H9 (cell line): ENCODE measurements at regions not wholly inside any gene's neighbourhood (a gene's known extent, or its start where the extent isn't known, plus 50 kb on each side); places are given as distances from the start of the nearest gene placed in this dataset.

Experiments used
- DNase-seq: peaks from one replicate; pipeline ENCODE4 v3.0.0-alpha.2; 2017
- H2AFZ ChIP-seq: one replicate; pipeline ENCODE4 v1.6.1; 2013; ENCODE audit warnings: mild to moderate bottlenecking, low read length, control low read depth, moderate library complexity
- H2AK5ac ChIP-seq: 2 replicates; pipeline ENCODE4 v1.6.1; 2013; ENCODE audit warnings: low read length, control low read depth, mixed read lengths; ENCODE audit not compliant: insufficient read length
- H2BK120ac ChIP-seq: one replicate; pipeline ENCODE4 v1.6.1; 2013; ENCODE audit warnings: low read depth, mild to moderate bottlenecking, low read length, control low read depth, inconsistent platforms; ENCODE audit not compliant: poor library complexity, severe bottlenecking
- H2BK12ac ChIP-seq: 2 replicates; pipeline ENCODE4 v1.6.1; 2013; ENCODE audit warnings: low read length, control low read depth, mixed read lengths, low read depth; ENCODE audit not compliant: insufficient read length
- H2BK15ac ChIP-seq: 2 replicates; pipeline ENCODE4 v1.6.1; 2013; ENCODE audit warnings: low read depth, low read length, control low read depth
- H2BK20ac ChIP-seq: one replicate; pipeline ENCODE4 v1.6.1; 2013; ENCODE audit warnings: low read depth, mild to moderate bottlenecking, low read length, control low read depth, inconsistent platforms; ENCODE audit not compliant: poor library complexity, severe bottlenecking
- H2BK5ac ChIP-seq: 2 replicates; pipeline ENCODE4 v1.6.1; 2013; ENCODE audit warnings: low read length, control low read depth, mixed read lengths; ENCODE audit not compliant: insufficient read length
- H3K14ac ChIP-seq: 2 replicates; pipeline ENCODE4 v1.6.1; 2013; ENCODE audit warnings: low read length, control low read depth; ENCODE audit not compliant: insufficient read depth
- H3K18ac ChIP-seq: 2 replicates; pipeline ENCODE4 v1.6.1; 2013; ENCODE audit warnings: low read depth, mild to moderate bottlenecking, mixed read lengths, low read length, control low read depth; ENCODE audit not compliant: insufficient read length
- H3K23ac ChIP-seq: 2 replicates; pipeline ENCODE4 v1.6.1; 2013; ENCODE audit warnings: low read length, control low read depth, mixed read lengths, low read depth; ENCODE audit not compliant: insufficient read length
- H3K23me2 ChIP-seq: 2 replicates; pipeline ENCODE4 v1.6.1; 2013; ENCODE audit warnings: low read depth, mild to moderate bottlenecking, mixed read lengths, low read length, control low read depth; ENCODE audit not compliant: insufficient read length, poor library complexity, severe bottlenecking
- H3K27ac ChIP-seq: 2 replicates; pipeline ENCODE4 v1.5.1; 2013; ENCODE audit warnings: low read length, control low read depth, mixed read lengths, low read depth; ENCODE audit not compliant: insufficient read length
- H3K27me3 ChIP-seq: 2 replicates; pipeline ENCODE4 v1.6.1; 2013; ENCODE audit warnings: low read length, control low read depth, inconsistent platforms; ENCODE audit not compliant: insufficient read depth
- H3K4ac ChIP-seq: 2 replicates; pipeline ENCODE4 v1.6.1; 2013; ENCODE audit warnings: low read depth, mild to moderate bottlenecking, control low read depth, inconsistent platforms, low read length, moderate library complexity
- H3K4me1 ChIP-seq: 2 replicates; pipeline ENCODE4 v1.6.1; 2013; ENCODE audit warnings: low read length, control low read depth, inconsistent platforms; ENCODE audit not compliant: insufficient read depth
- H3K4me2 ChIP-seq: 2 replicates; pipeline ENCODE4 v1.6.1; 2013; ENCODE audit warnings: low read length, control low read depth, mixed read lengths; ENCODE audit not compliant: insufficient read length, insufficient read depth
- H3K56ac ChIP-seq: 2 replicates; pipeline ENCODE4 v1.6.1; 2013; ENCODE audit warnings: low read depth, mild to moderate bottlenecking, mixed read lengths, low read length, control low read depth; ENCODE audit not compliant: insufficient read length
- H3K79me1 ChIP-seq: 2 replicates; pipeline ENCODE4 v1.6.1; 2013; ENCODE audit warnings: low read depth, mild to moderate bottlenecking, moderate library complexity, low read length, control low read depth, inconsistent platforms; ENCODE audit not compliant: insufficient read depth, poor library complexity, severe bottlenecking
- H3K79me2 ChIP-seq: 2 replicates; pipeline ENCODE4 v1.6.1; 2013; ENCODE audit warnings: low read length, control low read depth, inconsistent platforms; ENCODE audit not compliant: insufficient read depth
- H3K9ac ChIP-seq: 2 replicates; pipeline ENCODE4 v1.6.1; 2013; ENCODE audit warnings: low read length, control low read depth, mixed read lengths; ENCODE audit not compliant: insufficient read length; ENCODE audit errors: extremely low read depth
- H3K9me3 ChIP-seq: one replicate; pipeline ENCODE4 v1.6.1; 2013; ENCODE audit warnings: low read depth, low read length, inconsistent platforms; ENCODE audit not compliant: control insufficient read depth
- H3T11ph ChIP-seq: one replicate; pipeline ENCODE4 v1.6.1; 2013; ENCODE audit warnings: mild to moderate bottlenecking, low read length, control low read depth, inconsistent platforms
- H4K20me1 ChIP-seq: one replicate; pipeline ENCODE4 v1.6.1; 2013; ENCODE audit not compliant: control insufficient read depth, insufficient read length, insufficient read depth
- H4K5ac ChIP-seq: 2 replicates; pipeline ENCODE4 v1.6.1; 2013; ENCODE audit warnings: low read depth, mild to moderate bottlenecking, mixed read lengths, low read length, control low read depth; ENCODE audit not compliant: insufficient read length
- H4K8ac ChIP-seq: replicated peaks from 2 replicates; pipeline ENCODE4 v1.6.1; 2013; ENCODE audit warnings: low read length, control low read depth, mixed read lengths, low read depth; ENCODE audit not compliant: insufficient read length
- H4K91ac ChIP-seq: 2 replicates; pipeline ENCODE4 v1.6.1; 2013; ENCODE audit warnings: low read depth, mild to moderate bottlenecking, moderate library complexity, mixed read lengths, low read length, control low read depth; ENCODE audit not compliant: insufficient read length
- H3K27ac Mint-ChIP-seq, 3 experiments: 2 replicates in 2 of 3; 3 replicates in 1 of 3; pipeline ENCODE4 v1.8.0; 2020 to 2021; ENCODE audit warnings: mixed read lengths in 3 of 3, mild to moderate bottlenecking in 1 of 3, moderate library complexity in 1 of 3
- H3K27me3 Mint-ChIP-seq: 2 replicates; pipeline ENCODE4 v1.8.0; 2021; ENCODE audit warnings: low read depth, mild to moderate bottlenecking, moderate library complexity, mixed read lengths
- H3K36me3 Mint-ChIP-seq, 3 experiments: 2 replicates in 2 of 3; 3 replicates in 1 of 3; pipeline ENCODE4 v1.8.0; 2020 to 2021; ENCODE audit warnings: low read depth in 3 of 3, mixed read lengths in 3 of 3; ENCODE audit not compliant: insufficient read depth in 1 of 3
- H3K4me1 Mint-ChIP-seq, 2 experiments: 2 replicates each; pipeline ENCODE4 v1.8.0; 2020; ENCODE audit warnings: mixed read lengths in 2 of 2
- H3K4me3 Mint-ChIP-seq, 2 experiments: 2 replicates in 1 of 2; 3 replicates in 1 of 2; pipeline ENCODE4 v1.8.0; 2020 to 2021; ENCODE audit warnings: mild to moderate bottlenecking in 2 of 2, mixed read lengths in 2 of 2, moderate library complexity in 1 of 2
- H3K9me3 Mint-ChIP-seq, 2 experiments: 2 replicates in 1 of 2; 3 replicates in 1 of 2; pipeline ENCODE4 v1.8.0; 2020; ENCODE audit warnings: mild to moderate bottlenecking in 2 of 2, mixed read lengths in 2 of 2, moderate library complexity in 1 of 2
- CTCF ChIP-seq: fragments of 200-600 bp; sonication (generic); conservative IDR thresholded peaks from 3 replicates; pipeline ENCODE4 v1.8.0; 2021; ENCODE audit warnings: antibody characterized with exemption, mild to moderate bottlenecking
- WGBS: extraction: QIAGEN DNeasy Blood & Tissue Kit; methylation state at CpG from one replicate; pipeline ENCODE4 v1.1.7; 2013; ENCODE audit warnings: missing lambda C conversion rate, low lambda C conversion rate, mixed read lengths; ENCODE audit not compliant: insufficient read length; ENCODE audit errors: extremely low coverage; 5-methylcytosine and 5-hydroxymethylcytosine counted together

GRCh38 chr6:167393731-167394130 is 68.8 kb downstream of the TTLL2 start:
- no peak overlapping the region for H4K91ac ChIP-seq
- Mint-ChIP-seq H3K27ac (no peak overlapping the region), H3K27me3 (peaks cover 5% of the 10 kb centered on the region), H3K4me1 (peaks cover 0 to 2% of the 10 kb centered on the region in 2 experiments; a peak in 2 of 4 replicates), H3K36me3 (no peaks in the 10 kb centered on the region), H3K4me3 (no peak overlapping the region), H3K9me3 (no peaks in the 10 kb centered on the region; a peak in 1 of 5 replicates)
- H3K27me3 ChIP-seq: no peaks in the 10 kb centered on the region
- no peak for TF ChIP-seq CTCF
- no peak overlapping the region for H2AK5ac ChIP-seq
- no peak overlapping the region for H2BK5ac ChIP-seq
- H3K79me1 ChIP-seq: no peaks in the 10 kb centered on the region
- no peaks in the 10 kb centered on the region for H3K4me1 ChIP-seq
- no peak overlapping the region for H3K9ac ChIP-seq
- no peak overlapping the region for H3K23ac ChIP-seq
- no peak overlapping the region for H4K5ac ChIP-seq
- H3K4me2 ChIP-seq: no peak overlapping the region
- H4K8ac ChIP-seq: no peak overlapping the region
- no CpG with 5 or more reads among the region's 7 CpGs for WGBS
- H4K20me1 ChIP-seq: no peaks in the 10 kb centered on the region
- H2BK20ac ChIP-seq: no peak overlapping the region
- H2BK15ac ChIP-seq: no peak overlapping the region
- H3K14ac ChIP-seq: no peak overlapping the region
- no peak overlapping the region for H2AFZ ChIP-seq
- no peak overlapping the region for H3T11ph ChIP-seq
- no peaks in the 10 kb centered on the region for H3K9me3 ChIP-seq
- DNase-seq: no peak
- H3K79me2 ChIP-seq: no peaks in the 10 kb centered on the region
- H2BK120ac ChIP-seq: no peak overlapping the region
- H3K56ac ChIP-seq: no peak overlapping the region
- H2BK12ac ChIP-seq: no peak overlapping the region
- H3K18ac ChIP-seq: no peak overlapping the region
- no peak overlapping the region for H3K4ac ChIP-seq
- no peak overlapping the region for H3K27ac ChIP-seq
- no peaks in the 10 kb centered on the region for H3K23me2 ChIP-seq
